B cell (primary cell): ENCODE measurements at regions not wholly inside any gene's neighbourhood (a gene's known extent, or its start where the extent isn't known, plus 50 kb on each side); places are given as distances from the start of the nearest gene placed in this dataset.

Experiments used
- EZH2 ChIP-seq: IDR thresholded peaks from 2 replicates; pipeline ENCODE4 v1.6.1; 2012; ENCODE audit warnings: borderline replicate concordance, low read depth, mild to moderate bottlenecking, moderate library complexity, low read length; ENCODE audit not compliant: insufficient read depth, poor library complexity, severe bottlenecking
- TF ChIP-seq, protein P1 (sequence below): fragments of 200-600 bp; IDR thresholded peaks from one replicate; pipeline ENCODE4 v1.8.0; 2022; ENCODE audit warnings: antibody characterized with exemption, mild to moderate bottlenecking

DNA sequence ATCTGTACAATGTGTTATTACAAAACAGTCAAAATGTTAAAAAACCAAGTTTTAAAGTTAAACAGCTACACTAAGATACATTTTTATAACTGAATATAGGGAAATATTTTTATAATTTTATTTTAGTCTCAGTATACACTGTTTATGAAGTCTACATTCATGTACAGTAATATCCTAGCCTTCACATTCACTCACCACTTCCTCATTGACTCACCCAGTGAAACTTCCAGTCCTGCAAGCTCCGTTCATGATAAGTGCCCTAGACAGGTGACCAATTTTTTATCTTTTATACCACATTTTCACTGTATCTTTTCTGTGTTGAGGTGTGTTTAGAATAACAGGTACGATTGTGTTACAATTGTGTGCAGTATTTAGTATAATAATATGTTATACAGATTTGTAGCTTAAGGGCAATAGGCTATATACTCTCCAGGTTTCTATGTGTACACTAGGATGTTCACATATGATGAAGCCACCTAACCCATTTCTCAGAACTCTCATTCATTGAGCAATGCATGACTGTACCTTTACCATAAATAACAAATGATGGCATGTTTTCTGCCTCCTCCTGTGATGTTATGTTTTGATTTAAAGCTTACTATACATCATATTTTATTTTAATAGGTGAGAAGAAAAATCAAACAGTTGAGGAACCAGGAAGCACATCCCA is 388.4 kb upstream of the NDN start:
- TF ChIP-seq, protein P1, sequence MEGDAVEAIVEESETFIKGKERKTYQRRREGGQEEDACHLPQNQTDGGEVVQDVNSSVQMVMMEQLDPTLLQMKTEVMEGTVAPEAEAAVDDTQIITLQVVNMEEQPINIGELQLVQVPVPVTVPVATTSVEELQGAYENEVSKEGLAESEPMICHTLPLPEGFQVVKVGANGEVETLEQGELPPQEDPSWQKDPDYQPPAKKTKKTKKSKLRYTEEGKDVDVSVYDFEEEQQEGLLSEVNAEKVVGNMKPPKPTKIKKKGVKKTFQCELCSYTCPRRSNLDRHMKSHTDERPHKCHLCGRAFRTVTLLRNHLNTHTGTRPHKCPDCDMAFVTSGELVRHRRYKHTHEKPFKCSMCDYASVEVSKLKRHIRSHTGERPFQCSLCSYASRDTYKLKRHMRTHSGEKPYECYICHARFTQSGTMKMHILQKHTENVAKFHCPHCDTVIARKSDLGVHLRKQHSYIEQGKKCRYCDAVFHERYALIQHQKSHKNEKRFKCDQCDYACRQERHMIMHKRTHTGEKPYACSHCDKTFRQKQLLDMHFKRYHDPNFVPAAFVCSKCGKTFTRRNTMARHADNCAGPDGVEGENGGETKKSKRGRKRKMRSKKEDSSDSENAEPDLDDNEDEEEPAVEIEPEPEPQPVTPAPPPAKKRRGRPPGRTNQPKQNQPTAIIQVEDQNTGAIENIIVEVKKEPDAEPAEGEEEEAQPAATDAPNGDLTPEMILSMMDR, result no peak
- no peak for TF ChIP-seq EZH2
